C1 segment of cervical spinal cord (tissue), 14 donors: ENCODE measurements at regions not wholly inside any gene's neighbourhood (a gene's known extent, or its start where the extent isn't known, plus 50 kb on each side); places are given as distances from the start of the nearest gene placed in this dataset.

Source experiments
- DNase-seq, 14 donors: peaks; one replicate each; lab custom pipeline; 2025; lab: John Stamatoyannopoulos, UW

DNA sequence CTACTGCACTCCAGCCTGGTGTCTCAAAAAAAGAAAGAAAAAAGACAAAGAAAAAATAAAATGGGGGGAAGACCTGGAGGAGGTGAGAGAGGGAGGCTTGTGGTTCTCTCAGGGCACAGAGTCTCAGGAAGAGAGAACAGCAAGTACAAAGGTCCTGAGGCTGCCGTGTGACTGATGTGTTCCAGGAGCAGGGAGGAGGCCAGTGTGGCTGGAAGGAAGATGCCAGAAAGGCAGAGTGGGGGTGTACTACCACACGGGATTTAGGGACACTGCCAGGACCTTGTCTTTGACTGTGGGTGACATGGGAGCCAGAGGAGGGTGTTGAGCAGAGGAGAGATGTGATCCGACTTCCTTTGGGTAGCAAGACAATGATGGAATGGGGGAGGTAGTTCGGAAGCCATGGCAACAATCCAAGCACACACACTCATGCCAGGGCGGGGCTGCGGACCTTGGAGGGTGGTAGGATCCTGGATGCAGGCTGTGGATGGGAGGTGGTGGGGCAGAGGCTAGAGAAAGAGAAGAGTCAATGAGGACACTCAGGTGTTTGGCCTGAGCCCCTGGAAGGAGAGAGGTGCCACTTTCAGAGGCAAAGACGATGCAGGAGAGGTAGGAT lies 136.4 kb upstream of the PTPN1 start:
- no peak for DNase-seq

DNA sequence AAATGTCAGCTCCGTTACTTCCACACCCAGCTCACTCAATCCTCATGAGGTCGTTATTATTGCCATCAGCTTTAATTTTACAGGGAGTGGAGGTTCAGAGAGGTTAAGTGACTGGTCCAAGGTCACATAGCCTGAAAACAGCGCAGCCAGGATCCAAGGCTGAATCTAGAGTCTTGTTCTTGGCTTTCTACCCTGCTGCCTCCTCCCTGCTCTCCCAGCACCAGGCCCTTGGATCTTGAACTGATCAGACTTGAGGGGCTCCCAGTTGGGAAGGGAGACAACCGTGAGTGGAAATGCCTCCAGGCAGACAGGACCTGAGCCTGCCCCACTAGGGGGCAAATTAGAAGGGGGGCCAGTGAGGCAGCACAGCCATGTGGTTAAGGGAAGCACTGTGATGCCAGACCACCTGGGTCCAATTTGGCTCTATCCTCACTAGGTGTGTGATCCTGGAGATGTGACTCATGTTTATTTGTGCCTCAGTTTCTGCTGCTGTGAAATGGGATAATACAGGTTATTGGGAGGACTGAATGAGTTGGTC lies 135.6 kb upstream of the PTPN1 start:
- DNase-seq: no peak

DNA sequence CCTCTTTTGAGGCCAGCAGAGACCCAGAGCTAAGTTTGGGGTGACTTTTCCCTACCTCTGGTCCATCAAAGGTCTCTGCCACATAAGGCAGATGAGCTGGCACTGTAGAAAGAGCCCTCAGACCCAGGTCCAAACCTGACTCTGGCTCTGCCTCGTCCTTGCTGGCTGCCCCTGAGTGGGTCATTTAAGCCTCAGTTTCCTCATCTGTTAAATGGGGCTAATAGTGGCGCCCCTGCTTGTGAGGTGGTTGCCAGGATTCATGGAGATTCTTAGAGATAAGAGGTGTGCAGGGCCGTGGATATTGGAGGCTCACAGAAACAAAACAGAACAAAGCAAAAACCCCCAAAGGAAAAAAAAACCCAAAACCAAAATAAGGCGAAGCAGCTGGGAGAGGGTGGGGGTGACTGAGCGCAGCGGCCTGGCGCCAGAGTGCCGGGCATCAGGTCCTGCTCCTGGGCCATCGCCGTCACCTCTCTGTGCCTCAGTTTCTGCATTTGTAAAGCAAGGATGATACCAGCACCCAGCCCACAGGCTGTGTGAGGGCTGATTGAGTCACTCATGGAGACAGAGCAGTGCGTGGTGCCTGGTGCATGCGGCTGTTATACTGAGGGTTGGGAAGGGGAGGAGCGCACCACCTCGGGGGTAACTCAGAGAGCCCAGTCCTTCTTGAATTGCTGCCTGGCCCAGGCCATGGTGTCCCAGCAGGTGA lies 133.8 kb upstream of the PTPN1 start:
- no peak for DNase-seq

DNA sequence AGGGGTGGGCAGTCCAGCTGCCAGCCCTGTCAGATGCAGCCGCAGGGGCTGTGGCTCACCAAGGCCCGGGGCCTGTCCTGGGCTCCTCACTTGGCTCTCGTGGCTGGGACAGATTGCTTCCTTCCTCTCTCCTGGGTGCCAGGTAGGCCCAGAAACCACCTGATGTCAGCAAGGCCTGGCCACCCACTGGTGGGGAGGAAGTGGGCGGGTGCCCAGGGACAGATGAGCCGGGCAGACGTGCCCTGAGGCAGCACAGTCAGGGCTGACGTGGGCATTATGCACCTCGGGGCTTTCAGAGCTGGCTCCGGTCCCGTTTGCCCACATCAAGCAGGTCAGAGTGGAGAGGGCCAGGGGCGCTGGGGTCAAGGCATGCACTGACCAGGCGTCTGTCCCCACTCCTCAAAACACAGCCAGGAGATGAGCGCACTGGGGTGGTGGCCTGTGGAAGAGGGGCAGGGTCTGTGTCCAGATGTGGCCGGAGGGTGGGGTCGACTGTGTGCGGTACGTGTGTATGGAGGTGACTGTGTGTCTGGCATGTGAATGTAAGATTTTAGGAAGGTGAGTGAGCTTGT lies 133.2 kb upstream of the PTPN1 start:
- no peak for DNase-seq

DNA sequence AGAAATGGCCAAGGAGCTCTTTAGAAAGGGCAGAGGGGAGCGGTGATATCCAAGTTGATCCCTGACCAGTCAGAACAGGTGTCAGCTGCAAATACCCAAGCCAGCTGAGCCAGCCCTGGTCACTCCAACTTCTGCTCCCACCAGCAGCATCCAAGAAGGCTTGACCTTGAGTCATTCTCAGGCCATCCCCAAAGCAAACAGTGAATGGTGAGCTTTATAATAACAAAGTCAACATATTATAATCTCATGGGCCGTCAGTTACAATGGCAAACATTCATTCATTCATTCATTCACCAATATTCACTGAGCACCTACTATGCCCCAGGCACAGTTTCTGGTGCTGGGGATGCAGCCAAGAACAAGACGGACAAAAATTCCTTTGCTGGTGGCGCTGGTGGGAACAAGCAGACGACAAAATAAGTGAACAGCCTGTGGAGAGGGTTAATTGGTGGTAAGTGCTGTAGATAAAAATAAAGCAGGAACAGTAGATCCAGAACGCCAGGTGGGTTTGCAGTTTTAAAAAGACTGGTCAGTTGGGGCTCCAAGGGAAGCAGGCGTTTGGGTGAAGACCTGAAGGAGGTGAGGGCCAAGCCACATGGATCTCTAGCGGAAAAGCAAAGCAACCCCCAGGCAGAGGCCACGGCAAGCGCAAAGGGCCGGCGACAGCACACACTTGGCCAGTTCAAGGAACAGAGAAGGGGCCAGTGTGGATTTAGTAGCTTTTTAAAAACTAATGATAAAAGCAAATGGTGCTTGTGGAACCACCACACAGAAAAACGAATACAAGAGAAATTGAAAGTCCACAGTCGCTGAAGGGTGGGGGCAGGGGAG lies 131.8 kb upstream of the PTPN1 start:
- DNase-seq: no peak

DNA sequence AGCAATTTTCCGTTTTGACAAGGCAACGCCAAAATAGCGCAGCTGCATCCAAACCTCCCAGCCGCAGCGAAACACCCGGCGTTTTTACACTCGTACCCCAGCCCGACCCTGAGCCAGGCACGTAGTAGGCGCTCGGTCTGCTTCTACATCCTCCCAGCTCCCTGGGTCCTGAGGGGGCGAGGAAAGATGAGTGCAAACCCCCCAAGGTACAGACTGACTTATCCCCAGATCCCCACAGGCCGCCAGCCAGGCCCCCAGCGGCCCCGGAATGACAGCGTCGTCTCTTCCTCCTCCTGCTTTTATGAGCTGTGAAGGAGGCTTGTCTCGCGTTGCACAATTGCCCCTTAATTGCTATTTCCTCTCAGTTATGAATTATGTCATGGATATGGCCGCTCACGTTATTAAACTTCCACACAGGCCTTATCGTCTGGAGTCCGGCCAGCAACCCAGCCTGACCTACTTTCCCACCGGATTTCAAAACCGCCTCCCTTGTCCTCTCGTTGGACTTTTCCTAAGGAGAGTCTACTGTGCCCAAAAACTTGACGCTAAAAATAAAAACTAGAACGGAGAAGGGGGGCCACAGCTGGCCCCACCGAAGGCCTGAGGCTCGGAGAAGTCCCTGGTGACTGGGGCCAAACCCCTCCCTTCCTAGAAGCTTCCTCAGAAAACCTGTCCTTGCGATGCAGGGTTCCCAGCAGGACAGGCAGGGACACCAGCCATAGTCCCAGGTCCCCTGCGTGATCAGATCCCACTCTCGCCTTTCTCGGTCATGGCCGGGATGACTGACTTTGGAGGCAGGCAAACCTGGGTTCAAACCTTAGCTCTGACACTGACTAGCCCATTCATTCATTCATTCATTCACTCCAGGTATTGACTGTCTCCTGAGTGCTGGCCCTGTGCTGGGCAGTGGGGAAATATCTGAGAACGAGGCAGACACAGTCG lies 130.9 kb upstream of the PTPN1 start:
- peak in 1 of 14 donors; percentile 6 for DNase-seq

DNA sequence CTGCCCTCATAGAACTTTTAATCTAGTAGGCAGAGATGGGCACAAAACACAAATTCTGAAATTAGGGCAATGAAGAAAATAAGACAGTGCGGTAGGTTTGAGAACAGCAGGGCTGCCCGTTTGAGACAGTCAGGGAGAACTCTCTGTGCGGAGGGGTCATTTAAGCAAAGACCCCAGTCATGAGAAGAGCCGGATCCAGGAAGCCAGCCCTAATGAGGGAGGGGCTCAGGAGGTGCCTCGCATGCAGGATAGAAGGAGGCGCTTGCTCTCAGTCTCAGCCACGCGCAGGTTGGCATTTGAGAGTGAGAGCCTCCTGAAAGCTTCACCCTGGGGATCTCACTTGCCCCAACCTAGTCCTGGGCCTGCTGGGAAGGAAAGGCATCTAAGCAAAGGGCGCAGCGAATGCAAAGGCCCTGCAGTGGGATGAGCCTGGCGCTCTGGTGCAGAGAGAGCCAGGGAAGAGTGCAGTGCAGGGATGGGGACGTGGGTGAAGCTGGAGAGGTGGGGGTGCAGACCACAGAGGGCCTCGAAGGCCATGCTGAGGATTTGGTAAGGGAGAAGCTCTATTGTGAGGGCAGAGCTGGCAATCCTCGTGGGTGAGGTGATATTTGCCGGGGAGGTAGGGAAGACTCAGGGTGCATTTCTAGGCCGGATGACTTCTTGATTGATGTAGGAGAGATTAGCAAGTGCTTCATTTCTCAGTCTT lies 130.0 kb upstream of the PTPN1 start:
- DNase-seq: no peak

DNA sequence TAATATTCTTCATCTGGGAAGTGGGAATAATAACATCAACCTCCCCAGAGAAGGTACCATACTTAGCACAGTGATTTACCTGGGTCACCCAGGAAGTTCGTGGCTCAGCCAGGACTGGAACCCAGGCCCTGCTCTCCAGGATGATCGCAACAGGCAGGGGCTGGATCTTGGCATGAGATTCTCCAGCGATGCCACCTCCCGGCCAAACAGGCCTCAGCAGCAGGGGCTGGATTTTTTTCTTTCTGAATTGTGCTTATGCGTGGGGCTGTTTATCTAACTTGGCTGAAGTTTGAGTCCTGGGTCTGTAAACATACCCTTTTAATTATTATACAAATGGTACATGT lies 129.5 kb upstream of the PTPN1 start:
- no peak for DNase-seq

DNA sequence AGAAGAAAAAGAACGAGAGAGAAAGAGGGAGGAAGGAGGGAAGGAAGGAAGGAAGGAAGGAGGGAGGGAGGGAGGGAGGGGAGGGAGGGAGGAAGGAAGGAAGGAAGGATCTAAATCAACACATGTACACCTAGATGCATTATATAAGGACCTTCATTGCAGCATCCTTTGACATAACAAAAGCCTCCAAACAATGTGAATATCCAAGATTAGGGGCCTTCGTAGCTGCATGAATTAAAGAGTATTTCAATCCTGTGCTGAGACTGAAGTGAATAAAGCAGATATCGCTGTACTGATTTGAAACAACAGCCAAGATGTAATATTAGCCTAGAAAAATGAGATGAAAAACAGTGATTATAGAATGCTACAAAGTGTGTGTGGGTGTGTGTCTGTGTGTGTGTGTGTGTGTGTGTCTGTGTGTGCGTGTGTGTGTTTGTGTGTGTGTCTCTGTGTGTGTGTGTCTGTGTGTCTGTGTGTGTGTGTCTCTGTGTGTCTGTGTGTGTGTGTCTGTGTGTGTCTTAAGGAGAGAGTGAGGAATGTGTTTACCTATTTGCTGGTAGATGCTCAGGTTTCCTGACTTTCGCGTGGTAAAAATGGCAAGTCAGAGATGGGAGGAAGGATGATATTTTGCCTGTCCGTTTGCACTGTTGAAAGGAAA lies 129.0 kb upstream of the PTPN1 start:
- no peak for DNase-seq

DNA sequence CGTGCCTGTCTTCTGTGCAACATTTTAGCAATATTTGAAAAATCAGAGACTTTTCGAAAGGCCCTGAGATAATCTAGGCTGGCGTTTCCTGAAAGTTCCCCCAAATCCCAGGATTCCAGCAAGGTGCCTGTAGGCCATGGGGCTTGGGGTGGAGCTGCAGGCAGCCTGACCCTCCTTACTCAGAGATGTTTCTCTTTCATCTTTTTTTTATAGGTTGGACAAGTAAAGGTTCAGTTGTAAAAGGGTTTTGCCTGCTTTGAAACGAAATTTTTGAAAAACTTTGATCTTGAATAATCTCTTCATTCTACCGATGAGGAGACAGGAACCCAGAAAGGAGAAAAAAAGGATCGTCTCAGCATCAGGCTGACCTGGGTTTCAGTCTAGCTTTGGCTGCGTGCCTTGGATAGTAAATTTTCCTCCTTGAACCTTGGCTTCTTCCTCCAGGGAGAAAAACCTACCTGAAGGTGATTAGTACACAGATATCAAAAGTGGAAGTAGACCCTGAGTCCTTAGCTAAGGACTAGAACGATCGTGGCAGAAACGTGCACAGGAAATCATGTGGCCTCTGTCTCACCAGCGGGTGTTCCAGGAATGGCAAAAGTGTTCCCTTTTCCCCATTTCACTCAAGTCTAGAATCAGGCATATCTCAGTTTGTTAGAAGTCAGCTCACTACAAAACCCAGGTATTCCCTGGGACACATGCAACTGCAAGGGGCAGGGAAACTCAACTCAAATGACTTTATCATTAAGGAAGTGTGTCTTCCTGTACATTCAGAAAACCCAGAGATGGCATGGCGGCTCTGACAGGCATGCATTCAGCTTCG lies 128.2 kb upstream of the PTPN1 start:
- peak in 5 of 14 donors; percentile 12 to 30 (median 16) for DNase-seq

DNA sequence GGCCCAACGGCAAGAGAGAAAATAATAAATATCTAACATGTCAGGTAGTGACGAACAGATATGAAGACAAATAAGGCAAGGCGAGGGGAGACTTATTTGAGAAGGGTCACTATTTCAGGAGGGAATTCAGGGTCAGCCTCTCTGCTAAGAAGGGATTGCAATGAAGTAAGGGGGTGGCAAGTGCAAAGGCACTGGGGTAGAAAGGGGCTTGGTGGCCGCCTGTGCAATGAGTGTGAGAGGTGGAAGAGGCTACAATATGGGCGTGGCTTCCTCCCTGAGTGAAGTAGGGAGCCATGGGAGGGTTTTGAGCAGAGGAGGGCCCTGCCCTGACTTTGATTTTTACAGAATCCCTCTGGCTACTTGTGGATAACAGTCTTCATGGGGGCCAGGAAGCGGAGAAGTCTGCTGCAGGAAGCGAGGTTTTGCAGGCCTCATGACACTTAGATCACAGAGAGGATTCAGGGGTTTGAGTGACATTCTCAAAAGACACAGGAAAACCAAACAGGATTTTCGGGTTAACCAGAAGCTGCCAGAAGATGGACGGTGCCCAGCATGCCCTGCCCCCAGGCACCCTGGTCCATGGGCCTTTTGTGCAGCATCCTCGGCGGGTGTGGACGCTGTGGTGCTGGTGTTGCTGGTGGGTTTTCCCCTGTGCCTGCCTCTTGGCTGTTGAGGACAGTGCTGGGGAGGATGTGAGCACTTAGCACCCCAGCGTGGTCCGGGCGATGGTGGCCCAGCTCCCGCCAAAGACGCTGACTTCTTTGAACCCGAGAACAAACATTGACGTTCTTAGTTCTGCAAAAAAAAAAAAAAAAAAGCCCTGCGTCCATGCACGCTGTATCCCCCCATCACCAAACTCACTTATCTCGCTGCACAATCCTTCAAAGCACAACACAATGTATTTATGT lies 124.2 kb upstream of the PTPN1 start:
- no peak for DNase-seq

DNA sequence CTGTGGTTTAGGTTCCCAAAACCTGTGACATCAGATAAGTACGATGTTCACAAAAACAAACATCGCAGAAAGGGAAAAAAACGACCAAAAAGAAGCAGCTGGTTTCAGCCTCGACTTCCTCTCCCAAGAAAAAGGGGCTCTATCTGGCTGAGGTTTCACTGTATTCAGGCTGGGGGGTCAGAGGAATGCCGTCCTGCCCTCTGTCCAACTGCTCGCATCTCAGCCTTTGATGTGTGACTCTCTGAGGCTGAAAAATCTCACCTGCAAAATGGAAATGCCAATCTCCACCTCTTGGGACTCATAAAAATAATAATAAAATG lies 123.6 kb upstream of the PTPN1 start:
- no peak for DNase-seq

DNA sequence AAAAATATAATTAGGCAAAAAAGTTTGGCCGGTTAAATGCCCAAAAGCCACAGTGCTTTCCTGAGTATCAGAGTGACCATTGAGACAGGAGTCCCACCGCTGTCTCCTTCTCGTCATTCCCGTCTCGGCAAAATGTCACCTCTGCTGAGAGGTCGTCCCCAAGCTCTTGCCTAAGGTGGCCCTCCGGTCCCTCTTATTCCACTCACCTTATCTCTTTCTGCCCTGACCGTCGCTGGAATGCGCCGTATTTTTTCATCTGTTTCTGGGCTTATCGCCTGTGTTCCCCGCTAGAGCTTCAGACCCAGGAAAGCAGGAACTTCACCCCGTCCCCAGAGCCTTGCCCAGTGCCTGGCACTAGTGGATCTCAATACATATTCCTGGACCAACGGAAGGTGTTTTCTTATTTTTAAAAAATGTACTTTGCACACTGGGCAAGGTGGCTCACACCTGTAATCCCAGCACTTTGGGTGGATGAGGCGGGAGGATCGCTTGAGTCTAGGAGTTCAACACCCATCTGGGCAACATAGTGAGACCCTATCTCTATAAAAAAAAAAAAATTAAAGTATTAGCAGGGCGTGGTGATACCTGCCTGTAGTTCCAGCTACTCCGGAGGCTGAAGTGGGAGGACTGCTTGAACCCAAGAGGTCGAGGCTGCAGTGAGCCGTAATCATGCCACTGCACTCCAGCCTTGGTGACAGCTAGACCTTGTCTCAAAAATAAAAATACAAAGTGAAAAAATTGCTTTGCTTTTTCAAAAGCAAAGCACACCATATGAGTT lies 122.8 kb upstream of the PTPN1 start:
- no peak for DNase-seq

DNA sequence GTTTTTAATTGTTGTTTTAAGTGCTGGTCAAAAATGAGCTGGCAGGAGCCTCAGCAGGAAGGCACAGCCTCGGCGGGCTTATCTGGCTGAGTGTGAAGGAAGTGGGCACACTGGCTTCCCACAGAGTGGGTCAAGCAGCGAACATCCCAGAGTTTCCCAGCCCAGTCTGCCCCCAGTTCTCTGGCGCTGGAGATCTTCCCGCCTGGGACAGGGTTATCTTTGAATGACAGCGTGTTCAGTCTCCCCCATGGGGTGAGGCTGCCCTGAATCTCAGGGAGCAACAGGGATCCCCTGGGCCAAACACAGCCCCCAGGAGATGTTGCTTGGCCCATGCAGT lies 122.2 kb upstream of the PTPN1 start:
- no peak for DNase-seq

DNA sequence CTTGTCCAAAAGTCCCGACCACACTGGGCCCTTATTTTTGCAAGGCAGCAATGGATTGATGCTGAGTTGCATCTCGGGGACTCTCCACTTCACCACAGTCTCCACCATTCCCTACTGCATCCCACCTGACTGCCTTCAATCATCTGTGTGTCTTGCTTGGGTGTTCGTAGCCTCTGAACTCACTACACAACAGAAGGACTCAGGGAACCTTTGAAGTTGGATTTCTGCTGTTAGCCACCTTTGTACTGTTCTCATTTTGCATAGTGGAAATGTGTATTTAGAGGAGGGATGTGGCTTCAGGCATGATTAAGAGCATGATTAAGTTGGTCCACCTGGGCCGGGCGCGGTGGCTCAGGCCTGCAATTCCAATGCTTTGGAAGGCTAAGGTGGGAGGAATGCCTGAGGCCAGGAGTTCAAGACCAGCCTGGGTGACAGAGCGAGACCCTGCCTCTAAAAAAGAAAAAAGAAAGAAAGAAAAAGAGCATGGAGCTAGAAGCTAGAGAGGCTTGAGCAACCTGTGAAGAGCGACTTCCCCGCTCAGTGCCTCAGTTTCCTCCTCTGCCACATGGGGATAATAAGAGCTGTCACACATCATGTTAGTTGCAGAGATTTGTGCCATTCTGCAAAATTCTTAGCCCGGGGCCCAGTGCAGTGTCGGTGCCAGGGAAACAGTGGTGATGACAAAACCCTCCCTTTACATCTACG lies 121.3 kb upstream of the PTPN1 start:
- no peak for DNase-seq

DNA sequence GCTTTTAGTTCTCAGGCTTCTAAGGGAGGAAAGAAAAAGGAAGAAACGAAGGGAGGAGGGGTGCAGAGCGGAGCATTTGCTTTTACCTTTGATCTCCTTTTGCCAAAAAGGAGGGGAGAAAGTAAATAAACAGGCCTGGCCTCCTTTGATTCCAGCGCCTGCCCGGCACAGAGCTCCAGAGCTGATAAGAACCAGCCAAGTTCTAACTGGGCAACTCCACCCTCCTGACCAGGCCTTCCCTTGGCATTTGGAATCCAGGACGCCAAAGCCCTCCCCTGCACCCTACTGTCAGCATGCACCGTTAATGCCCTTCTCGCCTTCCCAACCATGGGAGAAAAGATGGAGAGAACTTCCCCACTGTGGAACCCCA lies 120.8 kb upstream of the PTPN1 start:
- DNase-seq: no peak
